ENCODE measurements at regions not wholly inside any gene's neighbourhood (a gene's known extent, or its start where the extent isn't known, plus 50 kb on each side); places are given as distances from the start of the nearest gene placed in this dataset.

DNA sequence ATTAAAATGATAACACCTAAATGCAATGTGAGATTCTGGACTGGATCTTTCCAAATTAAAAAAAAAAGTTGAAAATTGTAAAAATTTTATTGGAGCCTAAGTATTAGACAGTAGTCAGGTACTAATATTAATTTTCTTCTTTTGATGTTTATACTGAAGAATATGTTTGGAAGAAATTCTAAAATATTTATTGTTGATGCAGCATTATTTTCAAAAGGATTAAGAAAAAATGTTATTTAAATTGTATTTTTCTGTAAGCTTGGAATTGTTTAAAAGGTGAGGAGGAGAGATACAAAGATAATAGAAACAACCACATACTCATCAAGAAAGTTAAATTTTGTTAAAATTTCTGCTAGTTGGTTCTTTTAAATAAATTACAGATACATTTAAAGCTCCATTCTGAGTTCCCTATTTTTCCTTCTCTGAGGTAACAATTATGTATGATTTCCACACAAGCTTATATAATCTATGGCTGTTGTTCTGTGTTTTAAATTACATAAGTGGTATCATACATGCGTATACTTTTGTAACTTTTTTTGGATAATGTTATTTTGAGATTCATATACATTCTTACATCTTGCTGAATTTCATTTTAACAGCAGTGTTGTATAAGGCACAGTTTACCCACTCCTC, 180.3 kb upstream of the RGS18 start:
- DNase-seq (ENCODE audit: low read depth): no peak

DNA sequence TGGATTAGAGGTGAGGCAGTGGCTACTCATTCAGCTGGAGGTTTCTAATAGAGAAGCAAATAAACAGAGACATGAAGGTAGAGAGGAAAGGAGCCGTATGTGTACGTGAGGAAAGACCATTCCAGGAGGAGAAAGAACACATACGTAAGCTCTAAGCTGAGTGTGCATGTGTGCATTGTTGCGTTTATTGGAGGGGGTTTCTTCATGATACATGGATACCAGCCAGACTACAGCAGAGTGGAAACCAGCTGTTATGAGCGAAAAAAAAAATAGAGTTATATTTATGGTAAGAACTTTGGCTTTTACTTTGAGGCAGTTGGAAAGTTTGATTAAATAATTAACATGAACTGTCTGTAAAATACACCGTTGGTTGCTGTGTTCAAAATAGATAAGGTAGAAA, 173.4 kb upstream of the RGS18 start:
- DNase-seq (ENCODE audit: low read depth): no peak

DNA sequence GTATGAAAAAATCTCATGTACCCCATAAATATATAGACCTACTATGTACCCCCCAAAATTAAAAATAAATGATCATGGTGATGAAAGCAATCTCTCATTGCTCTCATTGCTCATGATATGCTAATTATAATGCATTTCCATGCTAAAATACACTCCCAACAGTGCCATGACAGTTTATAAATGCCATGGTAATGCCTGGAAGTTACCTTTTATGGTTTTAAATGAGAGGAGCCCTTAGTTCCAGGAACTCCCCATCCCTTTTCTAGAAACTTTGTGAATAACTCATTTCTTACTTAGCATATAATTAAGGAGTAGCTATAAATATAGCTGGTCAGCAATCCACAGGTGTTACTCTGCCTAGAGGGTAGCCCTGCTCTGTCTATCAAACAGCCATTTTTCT, 166.1 kb upstream of the RGS18 start:
- DNase-seq (ENCODE audit: low read depth): no peak

DNA sequence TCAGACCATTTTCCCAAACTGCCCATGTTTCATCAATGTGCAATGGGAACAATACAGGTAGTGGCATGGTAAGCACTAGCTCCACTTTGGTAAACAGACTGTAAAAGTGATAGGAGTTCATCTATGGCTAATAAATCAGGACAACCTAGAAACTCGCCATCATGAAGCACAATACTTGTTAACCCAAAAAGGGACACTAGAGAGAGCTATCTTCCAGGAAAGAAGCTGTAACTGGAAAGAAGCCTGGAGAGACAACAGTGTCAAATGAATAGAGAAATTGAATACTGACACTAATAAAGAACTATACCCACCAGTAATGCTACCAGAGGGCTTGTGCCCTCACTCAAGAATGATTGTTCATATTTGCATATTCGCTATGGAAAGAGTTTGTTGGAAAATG, 164.7 kb upstream of the RGS18 start:
- no peak for DNase-seq (ENCODE audit: low read depth)

DNA sequence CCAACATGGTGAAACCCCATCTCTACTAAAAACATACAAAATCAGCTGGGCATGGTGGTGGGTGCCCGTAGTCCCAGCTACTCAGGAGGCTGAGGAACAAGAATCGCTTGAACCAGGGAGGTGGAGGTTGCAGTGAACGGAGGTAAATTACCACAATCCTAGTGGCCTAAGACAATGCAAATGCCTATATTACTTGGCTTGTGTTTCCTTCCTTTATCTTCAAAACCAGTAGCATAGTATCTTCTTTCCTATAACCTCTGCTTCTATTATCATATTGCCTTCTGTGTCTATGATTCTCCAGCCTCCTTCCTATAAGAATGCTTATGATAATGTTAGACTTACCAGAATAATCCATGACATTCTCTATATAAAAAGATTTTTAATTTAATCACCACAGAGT, 156.2 kb upstream of the RGS18 start:
- DNase-seq (ENCODE audit: low read depth): no peak

DNA sequence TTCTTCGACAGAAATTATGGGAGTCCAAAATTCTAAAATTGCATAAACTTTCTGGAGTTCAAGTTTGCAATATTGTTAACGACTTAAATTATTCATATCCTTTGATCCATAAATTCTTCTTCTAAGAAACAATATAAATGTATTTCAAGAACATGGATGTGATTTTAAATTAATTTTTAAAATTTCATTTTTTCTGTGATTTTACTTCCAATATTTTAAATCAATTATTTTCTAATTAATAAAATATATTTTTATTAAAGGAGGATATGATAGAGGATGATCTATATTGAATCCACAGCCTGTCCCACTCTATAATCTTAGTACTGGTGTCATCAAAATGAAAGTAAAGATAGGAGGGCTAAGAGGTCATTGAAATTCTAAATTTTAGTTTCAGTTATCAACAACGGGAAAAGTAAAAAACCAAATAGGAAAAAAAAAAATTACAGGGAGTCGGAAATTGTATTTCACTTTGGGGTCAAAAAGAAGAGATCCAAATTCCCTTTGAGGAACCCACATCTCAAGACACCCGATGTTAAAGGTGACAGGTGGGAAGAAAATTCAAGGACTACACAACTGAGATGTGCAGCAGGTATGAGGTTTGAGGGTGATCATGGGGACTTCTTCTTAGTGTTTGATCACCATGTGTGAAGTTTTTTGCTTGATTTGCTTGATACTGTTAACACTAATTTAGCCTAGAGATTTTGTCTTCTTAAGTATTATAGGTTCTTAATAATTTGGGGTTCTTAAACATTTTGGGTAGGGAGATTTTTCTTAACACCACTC, 154.8 kb upstream of the RGS18 start:
- DNase-seq (ENCODE audit: low read depth): no peak

DNA sequence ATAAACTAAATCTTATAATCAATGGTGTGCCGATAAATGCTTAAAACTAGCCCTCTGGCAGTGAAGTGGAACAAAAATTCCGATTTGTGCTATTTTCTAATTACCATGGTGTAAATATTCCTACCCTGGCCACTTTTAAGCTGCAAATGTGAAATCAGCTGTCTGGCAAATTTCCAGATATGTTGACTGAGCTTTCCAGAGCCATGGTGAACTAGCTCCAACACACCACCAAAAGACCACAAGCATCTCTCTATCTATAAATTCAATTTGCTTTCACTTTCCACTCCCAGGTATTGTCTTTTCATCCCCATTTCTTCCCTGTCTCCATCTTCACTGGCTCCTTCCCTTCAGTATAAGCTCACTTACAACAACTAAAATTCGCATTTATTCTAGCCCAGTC, 152.3 kb upstream of the RGS18 start:
- no peak for DNase-seq (ENCODE audit: low read depth)

DNA sequence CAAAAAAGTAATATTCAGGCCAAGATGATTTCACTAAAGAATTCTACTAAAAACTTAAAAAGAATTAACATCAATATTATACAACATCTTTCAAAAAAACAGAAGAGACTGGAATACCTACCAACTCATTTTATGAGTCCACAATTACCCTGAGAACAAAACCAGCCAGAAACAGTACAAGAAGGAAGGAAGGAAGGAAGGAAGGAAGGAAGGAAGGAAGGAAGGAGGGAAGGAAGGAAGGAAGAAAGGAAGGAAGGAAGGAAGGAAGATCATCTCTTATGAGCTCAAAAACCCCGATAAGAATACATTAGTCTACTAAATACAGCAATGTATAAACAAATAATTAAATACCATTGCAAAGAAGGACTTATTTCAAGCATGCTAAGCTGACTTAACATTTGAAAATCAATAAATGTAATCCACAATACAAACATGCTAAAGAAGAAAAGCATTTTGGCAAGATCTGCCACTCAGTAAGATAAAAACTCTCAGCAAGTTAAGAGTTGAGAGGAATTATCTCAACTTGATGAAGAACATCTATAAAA, 149.9 kb upstream of the RGS18 start:
- DNase-seq (ENCODE audit: low read depth): no peak

DNA sequence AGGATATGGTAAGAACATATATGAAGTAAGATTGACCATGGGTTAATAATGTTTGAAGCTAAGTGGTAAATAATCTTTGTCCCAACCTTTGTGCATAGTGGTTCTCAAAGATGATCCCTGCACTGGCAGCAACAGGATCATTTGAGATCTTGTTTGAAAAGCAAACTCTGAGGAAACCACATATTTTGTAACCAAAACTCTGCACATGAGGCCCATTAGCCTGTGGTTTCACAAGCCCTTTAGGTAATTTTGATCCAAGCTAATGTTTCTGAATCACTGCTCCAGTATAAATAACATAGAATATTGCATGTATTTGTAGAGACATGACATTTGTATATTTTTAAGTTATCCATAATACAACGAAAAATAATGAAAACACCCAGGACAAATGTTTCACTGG, 147.9 kb upstream of the RGS18 start:
- DNase-seq (ENCODE audit: low read depth): no peak

DNA sequence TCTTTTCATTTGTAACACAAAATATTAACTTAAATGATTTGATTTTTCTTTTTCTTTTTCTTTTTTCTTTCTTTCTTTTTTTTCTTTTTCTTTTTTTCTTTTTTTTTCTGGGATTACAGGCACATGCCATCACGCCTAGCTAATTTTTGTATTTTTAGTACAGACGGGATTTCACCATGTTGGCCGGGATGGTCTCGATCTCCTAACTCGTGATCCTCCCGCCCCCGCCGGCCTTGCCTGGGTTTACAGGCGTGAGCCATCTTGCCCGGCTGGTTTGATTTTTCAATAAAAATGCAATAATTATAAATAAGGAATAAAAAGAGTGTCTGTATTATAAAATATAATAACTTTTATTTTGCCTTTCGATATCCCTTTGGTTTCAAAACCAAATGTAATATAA, 146.7 kb upstream of the RGS18 start:
- DNase-seq (ENCODE audit: low read depth): no peak

DNA sequence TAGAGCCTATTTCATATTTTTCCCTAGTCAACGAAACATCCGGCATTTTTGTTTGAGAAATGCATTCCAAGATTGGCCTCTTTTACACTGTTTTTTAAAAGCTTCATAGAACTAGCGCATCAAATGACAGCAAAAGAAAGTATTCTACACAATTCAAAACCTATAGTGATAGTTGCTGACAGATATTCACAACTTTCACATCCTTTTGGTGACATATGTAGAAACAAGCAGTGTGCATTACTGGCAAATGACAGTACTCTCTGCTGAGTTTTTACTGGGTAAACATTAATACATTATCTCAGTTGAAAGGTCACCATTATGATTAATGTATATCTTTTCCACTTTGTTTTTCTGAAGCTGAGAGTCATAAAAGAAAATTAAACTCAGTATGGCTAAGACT, 135.4 kb upstream of the RGS18 start:
- DNase-seq (ENCODE audit: low read depth): no peak

DNA sequence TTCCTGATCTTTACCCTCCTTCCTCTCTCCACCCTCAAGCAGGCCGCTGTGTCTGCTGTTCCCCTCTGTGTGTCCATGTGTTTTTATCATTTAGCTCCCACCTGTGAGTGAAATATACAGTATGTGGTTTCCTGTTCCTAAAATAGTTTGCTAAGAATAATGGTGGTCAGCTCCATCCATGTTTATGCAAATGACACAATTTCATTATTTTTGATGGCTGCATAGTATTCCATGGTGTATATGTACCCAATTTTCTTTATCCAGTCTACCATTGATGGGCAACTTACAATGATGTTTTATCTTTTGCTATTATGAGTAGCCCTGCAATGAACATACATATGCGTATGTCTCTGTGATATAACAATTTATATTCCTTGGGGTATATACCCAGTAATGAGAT, 133.4 kb upstream of the RGS18 start:
- DNase-seq (ENCODE audit: low read depth): no peak

DNA sequence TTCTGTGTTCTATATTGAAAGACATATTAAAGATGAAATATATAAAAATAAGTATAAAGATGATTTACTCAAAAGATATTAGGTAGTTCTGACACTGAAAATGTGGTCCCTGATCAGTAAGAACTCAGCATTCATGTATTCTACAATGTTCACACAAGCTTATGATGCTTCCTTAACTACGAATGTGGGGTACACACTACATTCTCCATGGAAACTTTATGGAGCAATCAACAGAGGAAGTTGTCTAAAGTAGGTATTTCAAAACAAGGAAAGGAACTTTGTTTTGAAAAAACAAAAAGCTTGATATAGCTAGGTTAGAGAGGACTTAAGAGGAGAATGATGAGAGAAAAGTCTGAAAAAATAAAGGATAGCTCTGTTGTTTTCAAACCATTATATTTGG, 119.7 kb upstream of the RGS18 start:
- no peak for DNase-seq (ENCODE audit: low read depth)

DNA sequence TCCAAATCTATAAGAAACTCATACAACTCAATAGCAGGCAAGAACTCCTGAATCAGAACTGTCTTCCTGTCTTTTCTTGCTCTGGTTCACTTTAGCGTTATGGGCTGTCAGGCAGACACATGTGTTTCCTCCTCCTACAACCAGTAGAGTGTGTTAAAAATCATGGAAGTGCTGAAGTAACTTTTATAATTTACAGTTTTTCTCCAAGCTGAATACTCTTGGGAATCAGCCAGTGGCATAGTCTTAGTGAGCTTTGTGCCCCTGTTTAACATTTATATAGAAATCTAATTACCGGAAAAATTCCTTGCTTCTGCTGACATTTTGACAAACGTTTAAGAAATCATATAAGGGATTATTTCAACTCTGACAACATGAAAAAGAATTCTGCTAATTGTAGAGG, 113.1 kb upstream of the RGS18 start:
- no peak for DNase-seq (ENCODE audit: low read depth)

DNA sequence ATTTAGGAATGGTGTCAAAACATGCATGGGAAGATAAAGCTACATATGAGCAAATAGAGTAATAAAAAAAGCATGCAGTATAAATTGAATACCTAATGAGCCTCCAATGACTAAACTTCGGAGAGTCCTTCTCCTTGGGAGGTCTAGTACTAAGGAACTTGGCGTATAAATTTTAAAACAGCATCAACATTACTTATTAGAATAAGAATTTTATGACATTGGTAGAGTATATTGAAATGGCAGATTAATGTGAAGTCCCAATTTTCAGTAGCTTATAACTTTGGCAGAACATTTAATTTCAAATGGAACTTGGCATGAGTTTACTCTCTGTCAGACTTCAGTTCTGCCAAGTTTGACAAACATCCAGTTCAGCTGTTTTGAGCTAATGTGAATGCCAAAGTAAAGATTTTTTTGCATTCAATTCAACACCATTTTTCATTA, 104.7 kb upstream of the RGS18 start:
- DNase-seq (ENCODE audit: low read depth): no peak

DNA sequence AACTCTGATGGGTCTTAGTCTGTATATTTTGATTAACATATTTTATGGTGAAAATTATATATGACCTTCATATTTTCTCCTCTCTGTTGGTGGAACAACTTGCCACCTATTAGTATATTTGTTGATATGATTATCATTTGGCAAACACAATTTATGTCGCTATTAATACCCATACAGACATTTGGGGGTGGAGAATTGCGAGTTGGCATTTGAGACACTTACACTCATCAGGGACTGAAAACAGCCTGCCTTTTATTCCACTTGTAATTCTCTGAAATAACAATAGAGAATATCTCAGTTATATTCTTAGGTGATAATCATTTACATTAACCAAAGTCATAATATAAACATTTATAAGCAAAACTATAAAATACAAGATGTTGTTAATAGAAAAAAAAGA, 100.5 kb upstream of the RGS18 start:
- no peak for DNase-seq (ENCODE audit: low read depth)

DNA sequence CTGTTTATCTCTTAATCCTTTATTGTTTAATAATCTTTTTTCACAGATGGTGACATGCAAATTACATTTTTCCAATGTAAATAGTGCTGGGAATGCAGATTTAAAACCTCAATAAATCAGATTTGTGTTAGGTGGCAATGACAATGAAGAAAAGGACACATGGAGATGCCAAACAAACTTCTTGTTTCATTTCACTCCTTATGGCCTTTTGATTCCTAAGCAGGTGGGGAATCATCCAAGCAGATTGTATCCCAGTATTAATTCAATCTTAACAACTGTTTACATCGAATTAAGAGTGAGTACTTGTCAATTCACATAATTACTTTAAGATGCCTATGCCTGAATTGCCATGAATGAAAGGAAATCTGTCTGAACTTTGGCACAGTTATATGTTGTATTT, 98.9 kb upstream of the RGS18 start:
- no peak for DNase-seq (ENCODE audit: low read depth)

DNA sequence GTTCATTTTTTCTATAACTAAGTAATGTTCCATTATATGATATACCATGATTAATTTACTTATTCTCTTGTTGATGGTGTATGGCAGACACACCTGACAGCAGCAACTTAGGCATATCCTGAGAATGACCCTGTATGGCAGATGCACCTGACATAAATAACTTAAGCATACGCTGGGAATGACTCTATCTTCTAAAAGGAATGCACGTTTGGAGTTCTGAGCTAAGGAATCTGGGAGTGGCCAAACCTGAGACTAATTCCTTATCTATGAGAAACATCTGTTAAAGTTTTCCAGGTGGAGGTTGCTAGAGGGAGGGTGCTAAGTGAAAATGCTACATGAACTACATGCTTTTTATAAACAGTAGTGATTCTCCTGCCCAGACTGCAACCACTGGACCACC, 96.7 kb upstream of the RGS18 start:
- no peak for DNase-seq (ENCODE audit: low read depth)

DNA sequence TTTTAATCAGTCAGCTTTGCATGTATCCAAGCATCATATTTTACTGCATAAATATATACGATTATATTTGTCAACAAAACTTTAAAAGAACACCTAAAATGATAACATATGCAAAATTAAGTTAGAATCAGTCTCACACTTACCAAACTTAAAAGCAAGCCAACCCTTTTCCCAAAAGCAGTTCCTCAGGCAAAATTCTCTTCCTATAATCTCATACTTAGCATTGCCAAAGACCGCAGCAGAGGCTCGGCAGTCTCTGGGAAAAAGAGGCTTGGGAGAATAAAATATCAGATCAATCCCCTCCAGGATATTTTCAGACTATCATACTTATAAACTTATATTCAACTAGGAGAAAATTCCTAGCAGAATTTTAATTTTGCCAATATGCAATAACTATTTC, 93.2 kb upstream of the RGS18 start:
- no peak for DNase-seq (ENCODE audit: low read depth)

DNA sequence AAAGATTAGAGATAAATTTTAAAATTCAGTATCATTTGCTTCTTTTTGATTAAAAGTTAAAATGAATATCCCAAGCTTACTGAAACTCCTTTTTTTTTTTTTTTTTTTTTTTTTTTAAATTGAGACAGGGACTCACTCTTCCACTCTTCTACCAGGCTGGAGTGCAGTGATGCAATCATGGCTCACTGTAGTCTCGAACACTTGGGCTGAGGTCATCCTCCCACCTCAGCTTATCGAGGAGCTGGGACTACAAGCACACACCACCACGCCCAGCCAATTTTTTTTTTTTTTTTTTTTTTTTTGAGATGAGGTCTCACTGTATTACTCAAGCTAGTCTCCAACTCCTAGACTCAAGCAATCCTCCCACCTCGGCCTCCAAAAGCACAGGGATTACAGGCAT, 92.1 kb upstream of the RGS18 start:
- peak; percentile 5 for DNase-seq (ENCODE audit: low read depth)

DNA sequence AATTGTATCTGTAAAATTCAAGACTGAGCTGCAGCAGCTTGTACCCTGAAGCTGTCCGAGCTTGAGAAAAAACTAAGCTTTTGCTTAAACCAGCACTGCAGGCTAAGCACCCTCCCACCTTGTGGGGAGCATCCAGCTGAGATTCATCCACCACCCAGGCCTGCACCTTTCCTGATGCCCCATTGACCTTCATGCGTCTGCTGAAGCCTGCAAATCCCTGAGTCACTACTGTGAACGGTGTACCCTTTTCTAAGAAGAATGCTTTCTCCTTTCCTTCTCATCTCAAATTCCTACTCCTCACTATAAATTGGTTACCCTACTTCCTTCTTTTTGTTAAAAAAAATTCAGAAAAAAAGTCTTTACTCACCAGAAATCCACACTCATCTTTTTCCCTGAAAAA, 90.9 kb upstream of the RGS18 start:
- DNase-seq (ENCODE audit: low read depth): no peak

DNA sequence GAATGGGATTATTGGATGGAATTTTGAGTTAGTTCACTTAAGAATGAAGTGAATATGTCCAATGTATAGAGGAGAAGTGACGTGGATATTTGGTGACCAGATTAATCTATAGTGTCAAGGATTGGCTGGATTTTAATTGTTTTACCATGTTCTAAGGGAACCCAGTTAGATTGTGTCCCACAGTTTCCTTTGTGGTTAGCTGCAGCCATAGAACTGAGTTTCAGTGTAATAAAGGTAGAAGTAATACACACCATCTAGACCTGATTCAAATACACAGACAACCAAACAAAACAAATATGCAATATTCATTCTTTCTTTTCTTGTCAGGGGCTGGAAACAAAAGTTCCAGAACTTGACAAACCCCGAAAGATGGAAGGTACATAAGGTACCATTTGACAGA, 88.0 kb upstream of the RGS18 start:
- DNase-seq (ENCODE audit: low read depth): no peak

DNA sequence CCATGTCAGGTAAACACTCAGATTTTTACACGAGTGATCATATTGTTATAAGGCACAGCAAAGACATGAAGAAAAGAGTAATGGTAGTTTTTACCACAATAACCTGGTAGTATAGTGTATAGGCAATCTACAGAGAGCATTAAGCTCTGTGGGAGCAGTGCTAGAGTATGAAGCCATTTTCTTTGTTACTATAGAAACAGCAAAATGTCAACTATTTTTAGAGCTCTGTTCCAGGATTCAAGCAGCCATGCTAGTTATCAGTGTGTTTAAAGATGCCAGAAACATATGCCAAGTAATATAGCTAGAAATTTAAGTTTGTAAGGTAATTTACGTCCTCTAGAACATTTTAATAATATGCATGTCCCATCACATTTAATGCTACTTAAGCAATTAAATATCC, 77.6 kb upstream of the RGS18 start:
- DNase-seq (ENCODE audit: low read depth): no peak

DNA sequence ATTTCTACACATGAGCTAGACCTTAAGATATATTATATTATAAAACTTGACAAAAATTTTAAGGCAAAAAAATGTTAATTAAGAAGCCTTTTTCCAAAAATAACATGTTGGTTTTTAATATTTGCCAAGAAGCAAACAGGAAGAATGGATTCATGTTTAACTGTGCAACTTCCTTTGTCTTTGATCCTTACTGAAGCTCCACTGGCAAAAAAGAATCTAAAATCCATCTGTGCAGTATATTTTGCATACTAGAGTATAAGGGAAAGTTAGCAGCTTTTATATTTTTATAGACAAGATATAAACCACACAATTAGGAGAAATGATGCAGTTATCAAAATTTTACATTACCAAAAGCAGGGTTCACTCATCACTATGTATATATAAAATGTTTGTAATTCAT, 76.9 kb upstream of the RGS18 start:
- no peak for DNase-seq (ENCODE audit: low read depth)

All from Daoy (cell line).